ENCODE measurements at regions not wholly inside any gene's neighbourhood (a gene's known extent, or its start where the extent isn't known, plus 50 kb on each side); places are given as distances from the start of the nearest gene placed in this dataset.
"Not testable (repeated sequence)": the region's sequence is repeated elsewhere in the genome, so short reads cannot be mapped to it uniquely, and the experiment has no call there.

GRCh38 chr2:196295005-196295404, 123.6 kb upstream of the STK17B start:
- Histone ChIP-seq H3K4me1 (peaks cover 9 to 30% of the 10 kb centered on the region in 2 donors), H3K9me3 (no peaks in the 10 kb centered on the region), H3K36me3 (no peaks in the 10 kb centered on the region), H3K4me3 (no peak overlapping the region), H3K27ac (no peak overlapping the region), H3K27me3 (no peaks in the 10 kb centered on the region)
- ATAC-seq (no peak), DNase-seq (no peak)
- in situ Hi-C loops (cut with MboI; ENCODE audit: low sequenced_read_pairs in 4 of 4) (loop anchor here in 2 of 4 donors (10.0 to 25.0 kb wide), 2 partner anchors 160 to 208 kb away; no protein-coding TSS in a partner anchor), intact Hi-C loops (cut with DNase I; ENCODE audit: low total_unique reads) (loop anchor here (5.0 kb wide), 1 partner anchor 157 kb away; no protein-coding TSS in a partner anchor)
- TF ChIP-seq POLR2A (IDR thresholded peaks at IDR 0.05) (no peak), CTCF (IDR thresholded peaks at IDR 0.05 in 4 of 5, conservative IDR thresholded peaks at IDR 0.05 in 1 of 5) (no peak)

- in situ Hi-C loops (cut with MboI; ENCODE audit: low sequenced_read_pairs in 4 of 4) (loop anchor here in 2 of 4 donors (10.0 to 25.0 kb wide), 2 partner anchors 157 to 211 kb away; no protein-coding TSS in a partner anchor), intact Hi-C loops (cut with DNase I; ENCODE audit: low total_unique reads) (loop anchor here (5.0 kb wide), 1 partner anchor 154 kb away; no protein-coding TSS in a partner anchor)
- peak in 3 of 5 experiments; percentile 53 to 54 (median 54) for TF ChIP-seq CTCF (IDR thresholded peaks at IDR 0.05 in 4 of 5, conservative IDR thresholded peaks at IDR 0.05 in 1 of 5)
- DNase-seq, H3K9me3 ChIP-seq, ATAC-seq, H3K27me3 ChIP-seq, H3K4me3 ChIP-seq, H3K36me3 ChIP-seq, H3K27ac ChIP-seq: not testable (repeated sequence)
- H3K4me1 ChIP-seq, result peaks cover 0 to 10% of the 10 kb centered on the region in 2 donors
These were observed 126.8 kb upstream of the STK17B start for GRCh38 chr2:196298106-196298723.

DNA sequence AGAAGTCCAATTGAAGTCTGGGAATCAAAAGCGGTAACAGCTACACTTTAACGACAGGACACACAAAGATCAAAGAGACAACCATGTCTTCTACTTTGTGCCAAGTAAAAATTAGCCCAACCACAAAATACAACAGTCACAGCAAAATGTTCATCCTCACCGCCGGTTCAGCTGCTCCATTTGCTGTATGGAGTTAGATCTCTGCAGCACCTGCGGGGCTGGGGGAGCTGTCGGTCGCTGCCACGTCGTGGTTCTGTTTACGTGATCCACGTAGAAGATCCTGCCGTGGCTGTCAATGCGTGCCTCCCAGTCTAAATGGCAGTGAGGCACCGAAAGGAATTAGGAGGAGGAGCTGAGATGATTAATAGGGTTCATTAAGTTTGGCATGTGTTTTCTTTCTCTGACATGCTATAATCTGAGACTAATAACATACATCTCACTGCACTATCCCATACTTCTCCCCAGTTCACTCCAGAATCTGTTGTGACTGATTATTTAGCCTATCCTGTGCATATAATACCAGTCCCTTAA, 136.5 kb upstream of the STK17B start:
- Histone ChIP-seq H3K9me3 (no peaks in the 10 kb centered on the region), H3K27ac (no peak overlapping the region), H3K4me1 (no peaks in the 10 kb centered on the region), H3K27me3 (no peaks in the 10 kb centered on the region), H3K4me3 (no peak overlapping the region), H3K36me3 (no peaks in the 10 kb centered on the region)
- DNase-seq (no peak), ATAC-seq (no peak)
- intact Hi-C loops (cut with DNase I; ENCODE audit: low total_unique reads), result no loop called here
- in situ Hi-C loops (cut with MboI; ENCODE audit: low sequenced_read_pairs in 4 of 4), result no loop called here
- no peak for TF ChIP-seq POLR2A (IDR thresholded peaks at IDR 0.05)
- TF ChIP-seq CTCF (IDR thresholded peaks at IDR 0.05 in 4 of 5, conservative IDR thresholded peaks at IDR 0.05 in 1 of 5), result no peak

GRCh38 chr2:196309691-196310090, 138.3 kb upstream of the STK17B start:
- no peaks in the 10 kb centered on the region for H3K9me3 ChIP-seq
- no peaks in the 10 kb centered on the region for H3K4me1 ChIP-seq
- no peaks in the 10 kb centered on the region for H3K36me3 ChIP-seq
- ATAC-seq, result no peak
- no peak overlapping the region for H3K27ac ChIP-seq
- no peak for DNase-seq
- no peak overlapping the region for H3K4me3 ChIP-seq
- no peak for TF ChIP-seq POLR2A (IDR thresholded peaks at IDR 0.05)
- TF ChIP-seq CTCF (IDR thresholded peaks at IDR 0.05 in 4 of 5, conservative IDR thresholded peaks at IDR 0.05 in 1 of 5), result no peak
- H3K27me3 ChIP-seq, result no peaks in the 10 kb centered on the region
- in situ Hi-C loops (cut with MboI; ENCODE audit: low sequenced_read_pairs in 4 of 4), result no loop called here
- intact Hi-C loops (cut with DNase I; ENCODE audit: low total_unique reads), result no loop called here

Measured in gastrocnemius medialis (tissue), 4 donors.